Nephron (organoid): ENCODE measurements at regions not wholly inside any gene's neighbourhood (a gene's known extent, or its start where the extent isn't known, plus 50 kb on each side); places are given as distances from the start of the nearest gene placed in this dataset.

ENCODE experiments used
- H3K27ac Mint-ChIP-seq, 3 experiments: 2 replicates each; pipeline ENCODE4 v1.8.0; 2020; ENCODE audit warnings: mixed read lengths in 3 of 3, mild to moderate bottlenecking in 2 of 3, moderate library complexity in 1 of 3
- H3K27me3 Mint-ChIP-seq: 2 replicates; pipeline ENCODE4 v1.8.0; 2021; ENCODE audit warnings: low read depth, mild to moderate bottlenecking, moderate library complexity, mixed read lengths
- H3K36me3 Mint-ChIP-seq: 2 replicates; pipeline ENCODE4 v1.8.0; 2020; ENCODE audit warnings: low read depth, mixed read lengths
- H3K4me1 Mint-ChIP-seq: 2 replicates; pipeline ENCODE4 v1.8.0; 2020; ENCODE audit warnings: mixed read lengths
- H3K4me3 Mint-ChIP-seq, 3 experiments: 2 replicates each; pipeline ENCODE4 v1.8.0; 2020; ENCODE audit warnings: mild to moderate bottlenecking in 3 of 3, mixed read lengths in 3 of 3, moderate library complexity in 2 of 3
- H3K9me3 Mint-ChIP-seq: 2 replicates; pipeline ENCODE4 v1.8.0; 2020; ENCODE audit warnings: mixed read lengths
- CTCF ChIP-seq, 3 experiments: fragments of 200-600 bp; sonication (generic); IDR thresholded peaks; one replicate each; pipeline ENCODE4 v1.5.0; 2021; ENCODE audit warnings: antibody characterized with exemption in 3 of 3; ENCODE audit not compliant: unreplicated experiment in 3 of 3

- Mint-ChIP-seq H3K9me3 (peaks cover 3% of the 10 kb centered on the region), H3K36me3 (no peaks in the 10 kb centered on the region), H3K4me1 (peaks cover 6% of the 10 kb centered on the region), H3K4me3 (no peak overlapping the region), H3K27me3 (peaks cover 49% of the 10 kb centered on the region), H3K27ac (no peak overlapping the region)
- TF ChIP-seq CTCF (IDR thresholded peaks at IDR 0.05; ENCODE audit: unreplicated experiment in 3 of 3): no peak
Observed at GRCh38 chr6:165829376-165829775, 166.3 kb upstream of the PDE10A start.

- peaks cover 5% of the 10 kb centered on the region for H3K4me1 Mint-ChIP-seq
Observed at GRCh38 chr6:165827190-165827518, 164.1 kb upstream of the PDE10A start.

GRCh38 chr6:165826487-165827189, 163.6 kb upstream of the PDE10A start:
- peaks cover 30% of the 10 kb centered on the region for H3K27me3 Mint-ChIP-seq
- H3K36me3 Mint-ChIP-seq: no peaks in the 10 kb centered on the region
- no peak for TF ChIP-seq CTCF (IDR thresholded peaks at IDR 0.05; ENCODE audit: unreplicated experiment in 3 of 3)
- H3K4me1 Mint-ChIP-seq: peaks cover 1% of the 10 kb centered on the region
- H3K4me3 Mint-ChIP-seq: no peak overlapping the region
- H3K27ac Mint-ChIP-seq: no peak overlapping the region
- peaks cover 3% of the 10 kb centered on the region for H3K9me3 Mint-ChIP-seq

More at GRCh38 chr6:165827190-165827518, 164.1 kb upstream of the PDE10A start:
- no peak for TF ChIP-seq CTCF (IDR thresholded peaks at IDR 0.05; ENCODE audit: unreplicated experiment in 3 of 3)
- H3K27ac Mint-ChIP-seq: no peak overlapping the region
- H3K4me3 Mint-ChIP-seq: no peak overlapping the region
- peaks cover 32% of the 10 kb centered on the region for H3K27me3 Mint-ChIP-seq
- H3K9me3 Mint-ChIP-seq: peaks cover 3% of the 10 kb centered on the region
- no peaks in the 10 kb centered on the region for H3K36me3 Mint-ChIP-seq

GRCh38 chr6:165825256-165825815, 162.3 kb upstream of the PDE10A start:
- H3K27me3 Mint-ChIP-seq: peaks cover 41% of the 10 kb centered on the region
- no peak for TF ChIP-seq CTCF (IDR thresholded peaks at IDR 0.05; ENCODE audit: unreplicated experiment in 3 of 3)
- no peak overlapping the region for H3K4me3 Mint-ChIP-seq
- no peaks in the 10 kb centered on the region for H3K36me3 Mint-ChIP-seq
- peaks cover 3% of the 10 kb centered on the region for H3K9me3 Mint-ChIP-seq
- H3K4me1 Mint-ChIP-seq: no peaks in the 10 kb centered on the region
- no peak overlapping the region for H3K27ac Mint-ChIP-seq

GRCh38 chr6:165823609-165824326, 160.7 kb upstream of the PDE10A start:
- Mint-ChIP-seq H3K27ac (no peak overlapping the region), H3K4me3 (no peak overlapping the region), H3K9me3 (peaks cover 3% of the 10 kb centered on the region), H3K36me3 (no peaks in the 10 kb centered on the region), H3K4me1 (peaks cover 8% of the 10 kb centered on the region), H3K27me3 (peaks cover 47% of the 10 kb centered on the region)
- TF ChIP-seq CTCF (IDR thresholded peaks at IDR 0.05; ENCODE audit: unreplicated experiment in 3 of 3): no peak
